CD14-positive monocyte (primary cell): ENCODE measurements at regions not wholly inside any gene's neighbourhood (a gene's known extent, or its start where the extent isn't known, plus 50 kb on each side); places are given as distances from the start of the nearest gene placed in this dataset.

Experiments
- DNase-seq, 3 donors: peaks; one replicate each; pipeline ENCODE4 v3.0.0-alpha.2; 2011 to 2022
- H2AFZ ChIP-seq: 2 replicates; pipeline ENCODE4 v1.6.0; 2012; ENCODE audit warnings: mild to moderate bottlenecking, low read depth, low read length, inconsistent platforms; ENCODE audit not compliant: insufficient read depth, poor library complexity, severe bottlenecking
- H3K27ac ChIP-seq, 2 donors: 1 replicate in 1 of 2; 2 replicates in 1 of 2; pipeline ENCODE4 v1.5.1; 2012 to 2013; ENCODE audit warnings: low read length in 2 of 2, control low read depth in 1 of 2, inconsistent platforms in 1 of 2, low read depth in 1 of 2, mild to moderate bottlenecking in 1 of 2
- H3K27me3 ChIP-seq, 2 donors: one replicate each; pipeline versions ENCODE4 v1.6.0 to v1.6.1; 2011 to 2013; ENCODE audit warnings: low read length in 2 of 2; ENCODE audit not compliant: control insufficient read depth in 2 of 2, insufficient read depth in 2 of 2
- H3K36me3 ChIP-seq, 2 donors: replicated peaks in 1 of 2; 1 replicate in 1 of 2; 2 replicates in 1 of 2; pipeline versions ENCODE4 v1.5.1 to v1.6.1; 2012 to 2013; ENCODE audit warnings: low read length in 2 of 2, control low read depth in 1 of 2, inconsistent platforms in 1 of 2, mild to moderate bottlenecking in 1 of 2; ENCODE audit not compliant: insufficient read depth in 2 of 2, control insufficient read depth in 1 of 2
- H3K4me1 ChIP-seq, 2 donors: 1 replicate in 1 of 2; 2 replicates in 1 of 2; pipeline versions ENCODE4 v1.5.1 to v1.6.1; 2012 to 2013; ENCODE audit warnings: low read length in 2 of 2, control low read depth in 1 of 2, inconsistent platforms in 1 of 2, mild to moderate bottlenecking in 1 of 2, moderate library complexity in 1 of 2; ENCODE audit not compliant: insufficient read depth in 2 of 2, control insufficient read depth in 1 of 2
- H3K4me2 ChIP-seq: replicated peaks from 2 replicates; pipeline ENCODE3; 2012; ENCODE audit warnings: low read length, moderate library complexity, mild to moderate bottlenecking; ENCODE audit not compliant: poor library complexity, severe bottlenecking; ENCODE audit errors: extremely low read depth
- H3K4me3 ChIP-seq, 3 experiments: fragments of 200-600 bp in 1 of 3; sonication (generic) in 1 of 3; replicated peaks in 1 of 3; 1 replicate in 2 of 3; 2 replicates in 1 of 3; pipeline ENCODE4 v1.5.1; 2011 to 2013; ENCODE audit warnings: low read length in 3 of 3, mild to moderate bottlenecking in 3 of 3, control low read depth in 2 of 3, low read depth in 2 of 3, inconsistent platforms in 1 of 3, moderate library complexity in 1 of 3
- H3K79me2 ChIP-seq: 2 replicates; pipeline ENCODE4 v1.6.0; 2012; ENCODE audit warnings: mild to moderate bottlenecking, control low read depth, inconsistent platforms, low read length, moderate library complexity; ENCODE audit not compliant: insufficient read depth
- H3K9ac ChIP-seq: 2 replicates; pipeline ENCODE4 v1.6.0; 2017; ENCODE audit warnings: low read length, mild to moderate bottlenecking; ENCODE audit not compliant: insufficient read depth, poor library complexity, severe bottlenecking
- H3K9me3 ChIP-seq, 2 donors: replicated peaks in 1 of 2; 1 replicate in 1 of 2; 2 replicates in 1 of 2; pipeline versions ENCODE4 v1.5.1 to v1.6.1; 2012 to 2013; ENCODE audit warnings: low read length in 2 of 2, control low read depth in 1 of 2; ENCODE audit not compliant: control insufficient read depth in 1 of 2, insufficient read depth in 1 of 2
- H4K20me1 ChIP-seq: 2 replicates; pipeline ENCODE4 v1.6.0; 2012; ENCODE audit warnings: mild to moderate bottlenecking, low read length, control low read depth, moderate library complexity; ENCODE audit not compliant: insufficient read depth
- H3K27ac Mint-ChIP-seq, 7 donors: one replicate each; pipeline ENCODE4 v1.8.0; 2020; ENCODE audit warnings: mild to moderate bottlenecking in 7 of 7, mixed read lengths in 7 of 7, moderate library complexity in 6 of 7, inconsistent platforms in 2 of 7
- H3K27me3 Mint-ChIP-seq, 3 donors: one replicate each; pipeline ENCODE4 v1.8.0; 2021 to 2022; ENCODE audit warnings: low read depth in 3 of 3, mild to moderate bottlenecking in 3 of 3, mixed read lengths in 3 of 3, moderate library complexity in 3 of 3, inconsistent platforms in 1 of 3
- H3K36me3 Mint-ChIP-seq, 2 donors: one replicate each; pipeline ENCODE4 v1.8.0; 2020; ENCODE audit warnings: mixed read lengths in 2 of 2, inconsistent platforms in 1 of 2, mild to moderate bottlenecking in 1 of 2
- H3K4me1 Mint-ChIP-seq: one replicate; pipeline ENCODE4 v1.8.0; 2020; ENCODE audit warnings: mild to moderate bottlenecking, mixed read lengths
- H3K4me3 Mint-ChIP-seq, 2 donors: one replicate each; pipeline ENCODE4 v1.8.0; 2020; ENCODE audit warnings: mild to moderate bottlenecking in 2 of 2, mixed read lengths in 2 of 2, moderate library complexity in 1 of 2
- H3K9me3 Mint-ChIP-seq, 7 donors: one replicate each; pipeline ENCODE4 v1.8.0; 2020 to 2022; ENCODE audit warnings: mixed read lengths in 7 of 7, mild to moderate bottlenecking in 6 of 7, moderate library complexity in 6 of 7, inconsistent platforms in 2 of 7
- CTCF ChIP-seq: fragments of 200-600 bp; IDR thresholded peaks from one replicate; pipeline ENCODE4 v1.8.0; 2022; ENCODE audit warnings: antibody characterized with exemption, mild to moderate bottlenecking
- WGBS: methylation state at CpG from one replicate; pipeline ENCODE4 v1.1.5; 2013; ENCODE audit warnings: missing lambda C conversion rate; ENCODE audit not compliant: insufficient coverage; 5-methylcytosine and 5-hydroxymethylcytosine counted together
- intact Hi-C, 2 donors: fragments of 100-400 bp; cut with micrococcal nuclease; formaldehyde crosslinking; loops; one replicate each; pipeline versions ENCODE4 v1.15.0 to v1.15.1; 2023

DNA sequence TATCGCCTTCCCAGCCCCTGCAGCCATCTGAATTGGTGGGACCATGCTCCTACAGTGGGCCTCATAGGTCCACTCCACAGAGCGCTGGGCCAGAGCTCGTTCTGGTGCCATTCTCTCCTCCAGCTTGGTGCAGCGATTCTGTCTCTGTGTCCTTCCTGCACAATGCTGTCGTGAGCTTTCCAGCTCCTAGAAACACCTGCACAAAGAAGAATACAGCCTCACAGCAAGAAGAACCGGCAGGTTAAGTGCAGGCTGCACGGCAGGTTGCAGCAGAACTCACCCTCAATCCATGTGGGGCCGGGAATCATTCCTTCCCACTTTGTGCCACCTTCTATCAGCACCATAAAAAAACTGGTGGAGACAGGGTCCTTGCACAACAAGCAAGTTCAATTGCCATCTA, 101.2 kb upstream of the ENPP6 start:
- Histone ChIP-seq H3K4me1 (peaks cover 24 to 25% of the 10 kb centered on the region in 2 donors), H3K4me2 (no peak overlapping the region), H4K20me1 (no peaks in the 10 kb centered on the region), H3K9me3 (peaks cover 0 to 3% of the 10 kb centered on the region in 2 donors), H3K36me3 (no peaks in the 10 kb centered on the region), H2AFZ (no peak overlapping the region), H3K79me2 (no peaks in the 10 kb centered on the region), H3K4me3 (no peak overlapping the region), H3K27ac (no peak overlapping the region), H3K27me3 (no peaks in the 10 kb centered on the region), H3K9ac (no peak overlapping the region)
- TF ChIP-seq CTCF = no peak
- Mint-ChIP-seq H3K27ac (no peak overlapping the region), H3K4me1 (peaks cover 23% of the 10 kb centered on the region), H3K27me3 (peaks cover 0 to 2% (median 0%) of the 10 kb centered on the region in 3 donors), H3K4me3 (no peak overlapping the region), H3K9me3 (peaks cover 0 to 11% (median 0%) of the 10 kb centered on the region in 7 donors), H3K36me3 (peaks cover 0 to 1% of the 10 kb centered on the region in 2 donors)
- intact Hi-C loops = no loop called here
- no peak for DNase-seq
- 93% methylated on average over 8 of the region's 8 CpGs for WGBS

- Histone ChIP-seq H3K9ac (no peak overlapping the region), H3K27ac (peak overlapping the region in 1 of 2 donors; percentile 87), H3K4me3 (no peak overlapping the region), H3K4me1 (peaks cover 30% of the 10 kb centered on the region in 2 donors), H3K79me2 (no peaks in the 10 kb centered on the region), H3K9me3 (peaks cover 0 to 3% of the 10 kb centered on the region in 2 donors), H2AFZ (no peak overlapping the region), H4K20me1 (no peaks in the 10 kb centered on the region), H3K4me2 (no peak overlapping the region), H3K27me3 (no peaks in the 10 kb centered on the region), H3K36me3 (no peaks in the 10 kb centered on the region)
- H3K4me1 Mint-ChIP-seq = peaks cover 30% of the 10 kb centered on the region
- peak in 1 of 3 donors; percentile 47 for DNase-seq
- H3K27me3 Mint-ChIP-seq = peaks cover 0 to 2% (median 0%) of the 10 kb centered on the region in 3 donors
- intact Hi-C loops = no loop called here
- no peak overlapping the region for H3K4me3 Mint-ChIP-seq
- no peak for TF ChIP-seq CTCF
- peak overlapping the region in 3 of 7 donors; percentile 20 to 78 (median 55) for H3K27ac Mint-ChIP-seq
- 99% methylated on average over 11 of the region's 14 CpGs for WGBS
- peaks cover 0 to 1% of the 10 kb centered on the region in 2 donors for H3K36me3 Mint-ChIP-seq
- H3K9me3 Mint-ChIP-seq = peaks cover 0 to 11% (median 0%) of the 10 kb centered on the region in 7 donors
Observed at GRCh38 chr4:184317234-184317918, 99.7 kb upstream of the ENPP6 start.
